GM23338 (cell line): ENCODE measurements at regions not wholly inside any gene's neighbourhood (a gene's known extent, or its start where the extent isn't known, plus 50 kb on each side); places are given as distances from the start of the nearest gene placed in this dataset.

ENCODE experiments used
- CREB1 ChIP-seq: fragments of 250-450 bp; sonication (Bioruptor Pico); IDR thresholded peaks from 2 replicates; pipeline ENCODE4 v1.5.0; 2020; ENCODE audit warnings: low read depth, mild to moderate bottlenecking, moderate library complexity
- EZH2 ChIP-seq: fragments of 200-600 bp; sonication (generic); IDR thresholded peaks from one replicate; pipeline ENCODE4 v1.8.0; 2017; ENCODE audit warnings: antibody characterized with exemption, mild to moderate bottlenecking, low read depth; ENCODE audit not compliant: unreplicated experiment
- EZH2phosphoT487 ChIP-seq: fragments of 200-600 bp; sonication (generic); IDR thresholded peaks from one replicate; pipeline ENCODE4 v1.8.1; 2018; ENCODE audit warnings: antibody characterized with exemption; ENCODE audit not compliant: unreplicated experiment
- JUNB ChIP-seq: IDR thresholded peaks from one replicate; pipeline ENCODE4 v1.6.1; 2016; ENCODE audit warnings: antibody characterized with exemption; ENCODE audit not compliant: unreplicated experiment
- NANOG ChIP-seq: IDR thresholded peaks from 2 replicates; pipeline ENCODE4 v1.6.1; 2016; ENCODE audit warnings: antibody characterized with exemption, borderline replicate concordance
- POLR2AphosphoS5 ChIP-seq: IDR thresholded peaks from 2 replicates; pipeline ENCODE4 v1.6.1; 2016; ENCODE audit warnings: antibody characterized with exemption, low read depth
- ZNF331 ChIP-seq: fragments of 250-450 bp; sonication (Bioruptor Pico); IDR thresholded peaks from 2 replicates; pipeline ENCODE4 v1.5.0; 2020; ENCODE audit warnings: low read depth, mild to moderate bottlenecking, moderate library complexity
- ZNF462 ChIP-seq: fragments of 250-450 bp; sonication (Bioruptor Pico); IDR thresholded peaks from 2 replicates; pipeline ENCODE4 v1.5.0; 2020; ENCODE audit warnings: mild to moderate bottlenecking, moderate library complexity
- TF ChIP-seq, protein P1 (sequence below), 2 experiments: fragments of 200-600 bp in 1 of 2; sonication (generic) in 1 of 2; conservative IDR thresholded peaks; 2 replicates each; pipeline versions ENCODE4 v1.5.1 to v1.6.1; 2016 to 2017; ENCODE audit warnings: antibody characterized with exemption in 2 of 2, low read depth in 2 of 2, mild to moderate bottlenecking in 2 of 2, moderate library complexity in 1 of 2
- TF ChIP-seq, protein P2 (sequence below): IDR thresholded peaks from one replicate; pipeline ENCODE4 v1.6.1; 2018; ENCODE audit warnings: antibody characterized with exemption; ENCODE audit not compliant: unreplicated experiment

- no peak for TF ChIP-seq EZH2
- no peak for TF ChIP-seq POLR2AphosphoS5
- TF ChIP-seq, protein P1, sequence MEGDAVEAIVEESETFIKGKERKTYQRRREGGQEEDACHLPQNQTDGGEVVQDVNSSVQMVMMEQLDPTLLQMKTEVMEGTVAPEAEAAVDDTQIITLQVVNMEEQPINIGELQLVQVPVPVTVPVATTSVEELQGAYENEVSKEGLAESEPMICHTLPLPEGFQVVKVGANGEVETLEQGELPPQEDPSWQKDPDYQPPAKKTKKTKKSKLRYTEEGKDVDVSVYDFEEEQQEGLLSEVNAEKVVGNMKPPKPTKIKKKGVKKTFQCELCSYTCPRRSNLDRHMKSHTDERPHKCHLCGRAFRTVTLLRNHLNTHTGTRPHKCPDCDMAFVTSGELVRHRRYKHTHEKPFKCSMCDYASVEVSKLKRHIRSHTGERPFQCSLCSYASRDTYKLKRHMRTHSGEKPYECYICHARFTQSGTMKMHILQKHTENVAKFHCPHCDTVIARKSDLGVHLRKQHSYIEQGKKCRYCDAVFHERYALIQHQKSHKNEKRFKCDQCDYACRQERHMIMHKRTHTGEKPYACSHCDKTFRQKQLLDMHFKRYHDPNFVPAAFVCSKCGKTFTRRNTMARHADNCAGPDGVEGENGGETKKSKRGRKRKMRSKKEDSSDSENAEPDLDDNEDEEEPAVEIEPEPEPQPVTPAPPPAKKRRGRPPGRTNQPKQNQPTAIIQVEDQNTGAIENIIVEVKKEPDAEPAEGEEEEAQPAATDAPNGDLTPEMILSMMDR (conservative IDR thresholded peaks at IDR 0.05; ENCODE audit: low read depth in 2 of 2): no peak
- no peak for TF ChIP-seq ZNF331 (CRISPR knock-in tag)
- TF ChIP-seq EZH2phosphoT487: no peak
- no peak for TF ChIP-seq CREB1 (CRISPR knock-in tag)
- TF ChIP-seq JUNB: no peak
- TF ChIP-seq, protein P2, sequence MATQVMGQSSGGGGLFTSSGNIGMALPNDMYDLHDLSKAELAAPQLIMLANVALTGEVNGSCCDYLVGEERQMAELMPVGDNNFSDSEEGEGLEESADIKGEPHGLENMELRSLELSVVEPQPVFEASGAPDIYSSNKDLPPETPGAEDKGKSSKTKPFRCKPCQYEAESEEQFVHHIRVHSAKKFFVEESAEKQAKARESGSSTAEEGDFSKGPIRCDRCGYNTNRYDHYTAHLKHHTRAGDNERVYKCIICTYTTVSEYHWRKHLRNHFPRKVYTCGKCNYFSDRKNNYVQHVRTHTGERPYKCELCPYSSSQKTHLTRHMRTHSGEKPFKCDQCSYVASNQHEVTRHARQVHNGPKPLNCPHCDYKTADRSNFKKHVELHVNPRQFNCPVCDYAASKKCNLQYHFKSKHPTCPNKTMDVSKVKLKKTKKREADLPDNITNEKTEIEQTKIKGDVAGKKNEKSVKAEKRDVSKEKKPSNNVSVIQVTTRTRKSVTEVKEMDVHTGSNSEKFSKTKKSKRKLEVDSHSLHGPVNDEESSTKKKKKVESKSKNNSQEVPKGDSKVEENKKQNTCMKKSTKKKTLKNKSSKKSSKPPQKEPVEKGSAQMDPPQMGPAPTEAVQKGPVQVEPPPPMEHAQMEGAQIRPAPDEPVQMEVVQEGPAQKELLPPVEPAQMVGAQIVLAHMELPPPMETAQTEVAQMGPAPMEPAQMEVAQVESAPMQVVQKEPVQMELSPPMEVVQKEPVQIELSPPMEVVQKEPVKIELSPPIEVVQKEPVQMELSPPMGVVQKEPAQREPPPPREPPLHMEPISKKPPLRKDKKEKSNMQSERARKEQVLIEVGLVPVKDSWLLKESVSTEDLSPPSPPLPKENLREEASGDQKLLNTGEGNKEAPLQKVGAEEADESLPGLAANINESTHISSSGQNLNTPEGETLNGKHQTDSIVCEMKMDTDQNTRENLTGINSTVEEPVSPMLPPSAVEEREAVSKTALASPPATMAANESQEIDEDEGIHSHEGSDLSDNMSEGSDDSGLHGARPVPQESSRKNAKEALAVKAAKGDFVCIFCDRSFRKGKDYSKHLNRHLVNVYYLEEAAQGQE: no peak
- no peak for TF ChIP-seq NANOG
- TF ChIP-seq ZNF462 (CRISPR knock-in tag): no peak
These were observed 532.3 kb downstream of the SLC4A3 start for GRCh38 chr2:220159738-220160137.
